ENCODE measurements at regions not wholly inside any gene's neighbourhood (a gene's known extent, or its start where the extent isn't known, plus 50 kb on each side); places are given as distances from the start of the nearest gene placed in this dataset.

- H3K4me1 Mint-ChIP-seq (ENCODE audit: unreplicated experiment) = peaks cover 5% of the 10 kb centered on the region
- no peak for DNase-seq (ENCODE audit: extremely low spot score, unreplicated experiment)
- H3K36me3 Mint-ChIP-seq = no peaks in the 10 kb centered on the region
- no peak overlapping the region for H3K4me3 Mint-ChIP-seq
- H3K9me3 Mint-ChIP-seq = no peaks in the 10 kb centered on the region
- no peak overlapping the region for H3K27ac Mint-ChIP-seq
- TF ChIP-seq CTCF (conservative IDR thresholded peaks at IDR 0.05) = no peak
- H3K27me3 Mint-ChIP-seq = no peaks in the 10 kb centered on the region
Measured at GRCh38 chr1:78223417-78224215, 177.8 kb downstream of the GIPC2 start.

GRCh38 chr1:78224246-78224785, 178.6 kb downstream of the GIPC2 start:
- H3K4me1 Mint-ChIP-seq (ENCODE audit: unreplicated experiment) = peaks cover 5% of the 10 kb centered on the region
- no peak overlapping the region for H3K4me3 Mint-ChIP-seq
- H3K27ac Mint-ChIP-seq = no peak overlapping the region
- no peaks in the 10 kb centered on the region for H3K27me3 Mint-ChIP-seq
- no peak for TF ChIP-seq CTCF (conservative IDR thresholded peaks at IDR 0.05)
- no peaks in the 10 kb centered on the region for H3K9me3 Mint-ChIP-seq
- no peaks in the 10 kb centered on the region for H3K36me3 Mint-ChIP-seq
- DNase-seq (ENCODE audit: extremely low spot score, unreplicated experiment) = no peak

- H3K27me3 Mint-ChIP-seq = no peaks in the 10 kb centered on the region
- TF ChIP-seq CTCF (conservative IDR thresholded peaks at IDR 0.05) = no peak
- H3K9me3 Mint-ChIP-seq = no peaks in the 10 kb centered on the region
- peaks cover 5% of the 10 kb centered on the region for H3K4me1 Mint-ChIP-seq (ENCODE audit: unreplicated experiment)
- DNase-seq (ENCODE audit: extremely low spot score, unreplicated experiment) = no peak
- no peak overlapping the region for H3K27ac Mint-ChIP-seq
- no peaks in the 10 kb centered on the region for H3K36me3 Mint-ChIP-seq
- H3K4me3 Mint-ChIP-seq = no peak overlapping the region
Measured at GRCh38 chr1:78224861-78225552, 179.2 kb downstream of the GIPC2 start.

GRCh38 chr1:78226784-78227183, 181.0 kb downstream of the GIPC2 start:
- Mint-ChIP-seq H3K27me3 (no peaks in the 10 kb centered on the region), H3K4me3 (no peak overlapping the region), H3K9me3 (no peaks in the 10 kb centered on the region)

More at GRCh38 chr1:78226784-78227183, 181.0 kb downstream of the GIPC2 start:
- Mint-ChIP-seq H3K4me1 (ENCODE audit: unreplicated experiment) (peaks cover 5% of the 10 kb centered on the region), H3K36me3 (no peaks in the 10 kb centered on the region), H3K27ac (no peak overlapping the region)
- no peak for TF ChIP-seq CTCF (conservative IDR thresholded peaks at IDR 0.05)
- no peak for DNase-seq (ENCODE audit: extremely low spot score, unreplicated experiment)

Data from type B pancreatic cell (in vitro differentiated cells).